ENCODE measurements at regions not wholly inside any gene's neighbourhood (a gene's known extent, or its start where the extent isn't known, plus 50 kb on each side); places are given as distances from the start of the nearest gene placed in this dataset.

- TF ChIP-seq ETS1 (IDR thresholded peaks at IDR 0.05), result no peak
- TF ChIP-seq CTCF (conservative IDR thresholded peaks at IDR 0.05; ENCODE audit: low read depth in 2 of 2), result no peak
- no peak for TF ChIP-seq EZH2phosphoT487 (IDR thresholded peaks at IDR 0.05; ENCODE audit: unreplicated experiment)
- TF ChIP-seq REST (IDR thresholded peaks at IDR 0.05; ENCODE audit: unreplicated experiment), result no peak
- TF ChIP-seq JUNB (IDR thresholded peaks at IDR 0.05; ENCODE audit: unreplicated experiment), result no peak
These were observed 177.8 kb upstream of the PROK2 start (continued) for GRCh38 chr3:71962561-71963240.

GRCh38 chr3:71961891-71962290, 176.9 kb upstream of the PROK2 start:
- Histone ChIP-seq H3K4me2 (no peak overlapping the region), H3K27ac (ENCODE audit: low read depth) (no peak overlapping the region), H4K20me1 (replicated peaks; ENCODE audit: insufficient read depth) (no peaks in the 10 kb centered on the region), H3K4me3 (no peak overlapping the region), H3K36me3 (ENCODE audit: insufficient read depth) (no peaks in the 10 kb centered on the region), H2AFZ (no peak overlapping the region), H3F3A (replicated peaks; ENCODE audit: low read depth) (no peaks in the 10 kb centered on the region), H3K9me2 (ENCODE audit: insufficient read depth) (no peaks in the 10 kb centered on the region; the same call in 1 of the 2 replicates), H3K79me2 (replicated peaks; ENCODE audit: insufficient read depth) (no peaks in the 10 kb centered on the region), H3K4me1 (ENCODE audit: insufficient read depth) (peaks cover 18% of the 10 kb centered on the region), H3K27me3 (ENCODE audit: insufficient read depth) (no peaks in the 10 kb centered on the region)
- ATAC-seq (no peak), DNase-seq (ENCODE audit: low spot score) (no peak)
- peaks cover 7% of the 10 kb centered on the region for H3K27me3 Mint-ChIP-seq (ENCODE audit: insufficient read depth, low read depth, poor library complexity)
- no peak overlapping the region for H3K27ac Mint-ChIP-seq
- H3K9me3 Mint-ChIP-seq, result no peaks in the 10 kb centered on the region; the same call in 2 of the 3 replicates
- no peak overlapping the region for H3K4me3 Mint-ChIP-seq
- peaks cover 24% of the 10 kb centered on the region for H3K4me1 Mint-ChIP-seq
- H3K36me3 Mint-ChIP-seq (ENCODE audit: low read depth), result peaks cover 2% of the 10 kb centered on the region; the same call in 1 of the 3 replicates
- TF ChIP-seq REST (IDR thresholded peaks at IDR 0.05; ENCODE audit: unreplicated experiment), result no peak
- TF ChIP-seq EZH2 (IDR thresholded peaks at IDR 0.05; ENCODE audit: low read depth, unreplicated experiment), result no peak
- no peak for TF ChIP-seq CTCF (conservative IDR thresholded peaks at IDR 0.05; ENCODE audit: low read depth in 2 of 2)
- TF ChIP-seq STAT1 (IDR thresholded peaks at IDR 0.05; ENCODE audit: unreplicated experiment), result no peak
- no peak for TF ChIP-seq CREB1 (CRISPR knock-in tag; IDR thresholded peaks at IDR 0.05; ENCODE audit: low read depth)
- no peak for TF ChIP-seq NANOG (IDR thresholded peaks at IDR 0.05; ENCODE audit: borderline replicate concordance)
- TF ChIP-seq EZH2phosphoT487 (IDR thresholded peaks at IDR 0.05; ENCODE audit: unreplicated experiment), result no peak
- TF ChIP-seq JUNB (IDR thresholded peaks at IDR 0.05; ENCODE audit: unreplicated experiment), result no peak
- no peak for TF ChIP-seq ZNF331 (CRISPR knock-in tag; IDR thresholded peaks at IDR 0.05; ENCODE audit: low read depth)
